ENCODE measurements at regions not wholly inside any gene's neighbourhood (a gene's known extent, or its start where the extent isn't known, plus 50 kb on each side); places are given as distances from the start of the nearest gene placed in this dataset.

GRCh38 chr9:121569266-121569648 lies 69.6 kb upstream of the GGTA1 start:
- no peak for TF ChIP-seq CTCF (IDR thresholded peaks at IDR 0.05; ENCODE audit: insufficient read depth, low read depth, low read length, missing control alignments)
- DNase-seq (ENCODE audit: low read depth), result no peak
- no peak overlapping the region for H3K4me3 ChIP-seq (ENCODE audit: low read depth, low read length)

GRCh38 chr9:121572581-121572980 lies 72.9 kb upstream of the GGTA1 start:
- TF ChIP-seq CTCF (IDR thresholded peaks at IDR 0.05; ENCODE audit: insufficient read depth, low read depth, low read length, missing control alignments), result no peak
- H3K4me3 ChIP-seq (ENCODE audit: low read depth, low read length), result no peak overlapping the region
- DNase-seq (ENCODE audit: low read depth), result no peak

GRCh38 chr9:121573717-121574485 lies 74.3 kb upstream of the GGTA1 start:
- no peak overlapping the region for H3K4me3 ChIP-seq (ENCODE audit: low read depth, low read length)
- TF ChIP-seq CTCF (IDR thresholded peaks at IDR 0.05; ENCODE audit: insufficient read depth, low read depth, low read length, missing control alignments), result no peak
- DNase-seq (ENCODE audit: low read depth), result no peak

GRCh38 chr9:121574774-121575519 lies 75.3 kb upstream of the GGTA1 start:
- DNase-seq (ENCODE audit: low read depth), result no peak
- TF ChIP-seq CTCF (IDR thresholded peaks at IDR 0.05; ENCODE audit: insufficient read depth, low read depth, low read length, missing control alignments), result no peak
- no peak overlapping the region for H3K4me3 ChIP-seq (ENCODE audit: low read depth, low read length)

- no peak for TF ChIP-seq CTCF (IDR thresholded peaks at IDR 0.05; ENCODE audit: insufficient read depth, low read depth, low read length, missing control alignments)
- no peak for DNase-seq (ENCODE audit: low read depth)
- H3K4me3 ChIP-seq (ENCODE audit: low read depth, low read length), result no peak overlapping the region
Measured at GRCh38 chr9:121576281-121577075, 75.0 kb upstream of the DAB2IP start.

GRCh38 chr9:121577166-121577565 lies 74.3 kb upstream of the DAB2IP start:
- no peak overlapping the region for H3K4me3 ChIP-seq (ENCODE audit: low read depth, low read length)
- DNase-seq (ENCODE audit: low read depth), result no peak
- TF ChIP-seq CTCF (IDR thresholded peaks at IDR 0.05; ENCODE audit: insufficient read depth, low read depth, low read length, missing control alignments), result no peak

All from GM12865 (cell line).